ENCODE measurements at regions not wholly inside any gene's neighbourhood (a gene's known extent, or its start where the extent isn't known, plus 50 kb on each side); places are given as distances from the start of the nearest gene placed in this dataset.
"Not testable (repeated sequence)": the region's sequence is repeated elsewhere in the genome, so short reads cannot be mapped to it uniquely, and the experiment has no call there.

- peaks cover 7% of the 10 kb centered on the region for H3K27me3 Mint-ChIP-seq
- POLR2A ChIA-PET = no interaction called here
- H3K27ac Mint-ChIP-seq = no peak overlapping the region
- ATAC-seq (ENCODE audit: low read depth) (no peak), DNase-seq (no peak)
- H3K4me3 Mint-ChIP-seq = no peak overlapping the region
- H3K36me3 Mint-ChIP-seq = no peaks in the 10 kb centered on the region
- peaks cover 3% of the 10 kb centered on the region for H3K9me3 Mint-ChIP-seq
- H3K4me1 Mint-ChIP-seq = peaks cover 2% of the 10 kb centered on the region
These were observed 85.0 kb upstream of the SSBP2 start for GRCh38 chr5:81835814-81836367.

- no peak for ATAC-seq (ENCODE audit: low read depth)
- Mint-ChIP-seq H3K27ac (no peak overlapping the region), H3K4me3 (no peak overlapping the region), H3K36me3 (no peaks in the 10 kb centered on the region), H3K4me1 (peaks cover 3% of the 10 kb centered on the region), H3K9me3 (peaks cover 3% of the 10 kb centered on the region), H3K27me3 (peaks cover 7% of the 10 kb centered on the region)
- POLR2A ChIA-PET = no interaction called here
- DNase-seq = no peak
These were observed 83.2 kb upstream of the SSBP2 start for GRCh38 chr5:81834021-81834660.

GRCh38 chr5:81830596-81830995 is 79.7 kb upstream of the SSBP2 start:
- no peak for ATAC-seq (ENCODE audit: low read depth)
- Mint-ChIP-seq H3K4me1 (peaks cover 2% of the 10 kb centered on the region), H3K9me3 (peaks cover 3% of the 10 kb centered on the region), H3K27ac (no peak overlapping the region), H3K36me3 (no peaks in the 10 kb centered on the region), H3K4me3 (no peak overlapping the region), H3K27me3 (peaks cover 9% of the 10 kb centered on the region)
- POLR2A ChIA-PET = interaction anchor here (0.9 kb wide), 1 partner anchor 21 kb away, joined by 4 read pairs; no protein-coding TSS in a partner anchor
- no peak for DNase-seq

- H3K36me3 Mint-ChIP-seq = no peaks in the 10 kb centered on the region
- H3K4me1 Mint-ChIP-seq = peaks cover 2% of the 10 kb centered on the region
- peaks cover 3% of the 10 kb centered on the region for H3K9me3 Mint-ChIP-seq
- POLR2A ChIA-PET = no interaction called here
- peaks cover 6% of the 10 kb centered on the region for H3K27me3 Mint-ChIP-seq
- ATAC-seq (ENCODE audit: low read depth) (no peak), DNase-seq (no peak)
- no peak overlapping the region for H3K4me3 Mint-ChIP-seq
- no peak overlapping the region for H3K27ac Mint-ChIP-seq
These were observed 78.3 kb upstream of the SSBP2 start for GRCh38 chr5:81829242-81829641.

DNA sequence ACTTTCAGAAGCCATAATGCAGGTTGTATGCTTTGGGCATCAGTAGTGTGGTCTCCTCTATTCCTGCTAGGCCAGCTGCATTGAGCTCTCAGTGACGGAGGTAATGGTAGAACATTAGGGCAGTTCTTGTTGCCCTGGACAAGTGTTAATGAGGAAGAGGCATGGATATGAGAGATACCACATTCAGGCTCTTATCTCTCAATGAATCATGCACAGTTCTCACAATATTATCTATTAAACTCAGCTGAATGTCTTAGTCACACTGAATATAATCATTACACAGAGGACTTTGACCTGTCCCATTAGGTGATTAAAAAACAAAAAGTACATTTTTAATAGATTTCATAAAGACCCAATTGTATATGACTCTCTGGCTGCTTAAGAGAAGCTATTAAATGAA is 76.6 kb upstream of the SSBP2 start:
- ATAC-seq (ENCODE audit: low read depth) = no peak
- Mint-ChIP-seq H3K4me1 (peaks cover 2% of the 10 kb centered on the region), H3K4me3 (no peak overlapping the region), H3K27me3 (peaks cover 2% of the 10 kb centered on the region), H3K36me3 (no peaks in the 10 kb centered on the region), H3K27ac (no peak overlapping the region), H3K9me3 (no peaks in the 10 kb centered on the region)
- POLR2A ChIA-PET = no interaction called here
- no peak for DNase-seq

GRCh38 chr5:81826128-81826527 is 75.2 kb upstream of the SSBP2 start:
- Mint-ChIP-seq H3K9me3 (no peaks in the 10 kb centered on the region), H3K4me1 (peaks cover 2% of the 10 kb centered on the region), H3K27me3 (peaks cover 2% of the 10 kb centered on the region), H3K36me3 (no peaks in the 10 kb centered on the region), H3K27ac (no peak overlapping the region), H3K4me3 (no peak overlapping the region)
- no peak for ATAC-seq (ENCODE audit: low read depth)
- no peak for DNase-seq
- POLR2A ChIA-PET = no interaction called here

DNA sequence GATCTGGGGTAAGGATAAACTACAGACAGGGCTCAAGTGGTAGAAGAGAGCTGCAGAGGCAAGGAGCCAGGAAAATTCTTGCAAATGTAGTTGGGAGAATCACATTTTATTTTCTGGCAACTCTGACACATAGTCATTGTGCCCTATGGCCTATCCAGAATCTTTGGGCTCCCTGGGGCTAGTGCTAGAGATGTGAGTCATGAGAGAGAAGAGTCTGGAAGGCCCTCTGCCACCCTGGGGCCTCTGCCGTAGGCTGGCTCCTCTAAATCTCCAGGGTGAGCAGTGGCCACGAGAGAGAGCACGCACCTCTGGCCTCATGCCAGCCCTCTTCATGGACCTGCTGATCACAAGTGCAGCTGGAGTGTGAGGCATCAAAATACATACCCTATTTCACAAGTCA is 74.3 kb upstream of the SSBP2 start:
- H3K27ac Mint-ChIP-seq = no peak overlapping the region
- H3K27me3 Mint-ChIP-seq = peaks cover 2% of the 10 kb centered on the region
- ATAC-seq (ENCODE audit: low read depth) = no peak
- POLR2A ChIA-PET = no interaction called here
- no peak for DNase-seq
- no peak overlapping the region for H3K4me3 Mint-ChIP-seq
- H3K36me3 Mint-ChIP-seq = peaks cover 1% of the 10 kb centered on the region
- no peaks in the 10 kb centered on the region for H3K9me3 Mint-ChIP-seq
- peaks cover 6% of the 10 kb centered on the region for H3K4me1 Mint-ChIP-seq

DNA sequence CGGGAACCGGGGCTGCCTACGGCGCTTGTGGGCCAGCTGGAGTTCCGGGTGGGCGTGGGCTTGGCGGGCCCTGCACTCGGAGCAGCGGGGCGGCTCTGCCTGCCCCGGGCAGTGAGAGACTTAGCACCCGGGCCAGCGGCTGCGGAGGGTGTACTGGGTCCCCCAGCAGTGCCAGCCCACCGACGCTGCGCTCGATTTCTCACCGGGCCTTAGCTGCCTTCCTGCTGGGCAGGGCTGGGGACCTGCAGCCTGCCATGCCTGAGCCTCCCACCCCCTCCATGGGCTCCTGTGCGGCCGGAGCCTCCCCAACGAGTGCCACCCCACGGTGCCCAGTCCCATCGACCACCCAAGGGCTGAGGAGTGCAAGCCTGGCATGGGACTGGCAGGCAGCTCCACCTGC is 72.8 kb upstream of the SSBP2 start:
- H3K27ac Mint-ChIP-seq; POLR2A ChIA-PET; ATAC-seq (ENCODE audit: low read depth); H3K4me3 Mint-ChIP-seq; H3K9me3 Mint-ChIP-seq; H3K36me3 Mint-ChIP-seq; H3K27me3 Mint-ChIP-seq; DNase-seq: not testable (repeated sequence)
- H3K4me1 Mint-ChIP-seq = peaks cover 13% of the 10 kb centered on the region

DNA sequence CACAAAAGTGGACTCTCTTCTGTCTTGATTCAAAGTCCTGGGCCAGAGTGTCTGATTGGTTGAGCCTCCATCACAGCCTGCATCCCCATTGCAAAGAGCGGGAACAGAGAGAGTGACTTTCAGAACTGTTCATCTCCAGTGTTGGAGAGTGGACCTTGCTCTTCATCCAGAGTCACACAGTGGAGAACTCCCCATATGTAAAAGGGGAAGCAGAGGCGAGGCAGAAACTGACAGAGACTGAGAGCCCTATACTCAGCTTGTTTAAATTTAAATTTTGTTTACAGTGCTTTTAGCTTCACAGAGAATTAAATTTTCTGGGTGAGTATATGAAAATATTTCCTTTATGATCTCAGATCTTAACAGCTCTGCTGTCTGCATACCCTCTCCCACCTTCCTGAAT is 70.0 kb upstream of the SSBP2 start:
- peaks cover 20% of the 10 kb centered on the region for H3K4me1 Mint-ChIP-seq
- no peak overlapping the region for H3K4me3 Mint-ChIP-seq
- peaks cover 5% of the 10 kb centered on the region for H3K36me3 Mint-ChIP-seq
- POLR2A ChIA-PET = interaction anchor here (1.1 to 2.0 kb wide), 2 partner anchors 30 to 70 kb away, joined by 3 to 5 read pairs; partner anchors contain the start of gene SSBP2
- ATAC-seq (ENCODE audit: low read depth) (no peak), DNase-seq (no peak)
- H3K27me3 Mint-ChIP-seq = no peaks in the 10 kb centered on the region
- no peaks in the 10 kb centered on the region for H3K9me3 Mint-ChIP-seq
- peak overlapping the region; percentile 10 for H3K27ac Mint-ChIP-seq

- H3K27me3 Mint-ChIP-seq = no peaks in the 10 kb centered on the region
- ATAC-seq (ENCODE audit: low read depth) (no peak), DNase-seq (no peak)
- H3K4me3 Mint-ChIP-seq = no peak overlapping the region
- no peak overlapping the region for H3K27ac Mint-ChIP-seq
- H3K36me3 Mint-ChIP-seq = peaks cover 5% of the 10 kb centered on the region
- peaks cover 20% of the 10 kb centered on the region for H3K4me1 Mint-ChIP-seq
- POLR2A ChIA-PET = interaction anchor here (1.1 to 2.0 kb wide), 2 partner anchors 31 to 69 kb away, joined by 3 to 5 read pairs; partner anchors contain the start of gene SSBP2
- no peaks in the 10 kb centered on the region for H3K9me3 Mint-ChIP-seq
These were observed 69.4 kb upstream of the SSBP2 start for GRCh38 chr5:81820318-81820636.

DNA sequence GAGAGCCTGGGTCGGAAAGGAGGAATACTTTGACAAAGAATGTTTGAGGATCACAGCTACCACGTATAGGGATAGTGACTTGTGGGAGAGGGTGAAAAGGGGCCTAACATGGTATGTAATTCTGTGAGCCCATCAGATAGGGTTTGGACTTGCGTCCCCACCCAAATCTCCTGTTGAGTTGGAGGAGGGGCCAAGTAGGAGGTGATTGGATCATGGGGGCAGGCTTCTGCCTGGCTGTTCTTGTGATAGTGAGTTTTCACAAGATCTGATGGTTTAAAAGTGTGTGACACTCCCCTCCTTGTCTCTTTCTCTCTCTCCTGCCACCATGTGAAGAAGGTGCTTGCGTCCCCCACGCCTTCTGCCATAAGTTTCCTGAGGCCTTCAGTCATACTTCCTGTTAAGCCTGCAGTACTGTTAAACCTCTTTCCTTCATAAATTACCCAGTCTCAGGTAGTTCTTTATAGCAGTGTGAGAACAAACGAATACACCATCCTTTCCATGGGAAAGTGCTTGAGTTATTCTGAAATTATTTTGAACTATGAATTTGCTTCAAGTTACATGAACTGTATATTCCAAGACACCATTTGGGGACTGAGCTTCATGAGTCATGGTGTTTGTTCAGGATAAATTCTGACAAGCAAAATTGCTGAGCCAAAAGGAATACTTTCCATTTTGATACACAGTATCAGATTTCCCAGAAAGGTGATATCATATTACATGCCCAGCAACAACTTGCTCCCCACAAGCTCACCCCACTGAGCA is 68.8 kb upstream of the SSBP2 start:
- POLR2A ChIA-PET = interaction anchor here (1.1 to 2.0 kb wide), 2 partner anchors 32 to 69 kb away, joined by 3 to 5 read pairs; partner anchors contain the start of gene SSBP2
- ATAC-seq (ENCODE audit: low read depth) = no peak

GRCh38 chr5:81817980-81818379 is 67.1 kb upstream of the SSBP2 start:
- ATAC-seq (ENCODE audit: low read depth) = peak; percentile 82
- no peak overlapping the region for H3K4me3 Mint-ChIP-seq

More for the DNA sequence above, 68.8 kb upstream of the SSBP2 start:
- Mint-ChIP-seq H3K27ac (peak overlapping the region; percentile 56), H3K27me3 (no peaks in the 10 kb centered on the region), H3K36me3 (peaks cover 5% of the 10 kb centered on the region), H3K4me3 (no peak overlapping the region), H3K9me3 (no peaks in the 10 kb centered on the region), H3K4me1 (peaks cover 20% of the 10 kb centered on the region)
- no peak for DNase-seq

DNA sequence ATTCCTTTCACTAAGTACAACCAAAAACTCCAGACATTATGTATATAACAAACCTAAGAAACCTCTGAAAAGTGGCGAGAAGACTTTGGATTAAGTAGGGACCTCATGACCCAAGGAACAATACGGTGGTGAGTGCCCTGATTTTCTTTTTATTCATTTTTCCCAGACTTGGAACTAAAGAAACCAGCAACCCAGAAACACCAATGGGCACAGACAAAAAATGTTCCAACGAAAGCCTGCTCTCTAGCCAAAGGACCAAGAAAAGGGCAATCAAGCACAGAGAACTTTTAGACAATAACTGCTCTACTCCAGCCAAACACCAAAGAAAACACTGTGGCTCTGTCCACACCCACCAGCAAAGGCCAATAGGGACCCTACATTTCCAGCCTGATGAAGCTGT is 66.2 kb upstream of the SSBP2 start:
- no peak overlapping the region for H3K27ac Mint-ChIP-seq
- no peak overlapping the region for H3K4me3 Mint-ChIP-seq
- peaks cover 20% of the 10 kb centered on the region for H3K4me1 Mint-ChIP-seq
- POLR2A ChIA-PET = interaction anchor here (1.3 to 2.2 kb wide), 2 partner anchors 66 to 461 kb away, joined by 4 to 6 read pairs; partner anchors contain the start of genes RPS23 and SSBP2
- DNase-seq (no peak), ATAC-seq (ENCODE audit: low read depth) (no peak)
- no peaks in the 10 kb centered on the region for H3K9me3 Mint-ChIP-seq
- no peaks in the 10 kb centered on the region for H3K27me3 Mint-ChIP-seq
- H3K36me3 Mint-ChIP-seq = peaks cover 5% of the 10 kb centered on the region

More at GRCh38 chr5:81817980-81818379, 67.1 kb upstream of the SSBP2 start:
- Mint-ChIP-seq H3K36me3 (peaks cover 5% of the 10 kb centered on the region), H3K27ac (peak overlapping the region; percentile 37), H3K27me3 (no peaks in the 10 kb centered on the region), H3K4me1 (peaks cover 20% of the 10 kb centered on the region), H3K9me3 (no peaks in the 10 kb centered on the region)
- no peak for DNase-seq
- POLR2A ChIA-PET = interaction anchor here (1.3 to 2.2 kb wide), 2 partner anchors 67 to 461 kb away, joined by 4 to 6 read pairs; partner anchors contain the start of genes RPS23 and SSBP2

- POLR2A ChIA-PET = no interaction called here
- no peak for DNase-seq
- H3K36me3 Mint-ChIP-seq = peaks cover 5% of the 10 kb centered on the region
- H3K9me3 Mint-ChIP-seq = no peaks in the 10 kb centered on the region
- H3K4me1 Mint-ChIP-seq = peaks cover 16% of the 10 kb centered on the region
- no peak overlapping the region for H3K27ac Mint-ChIP-seq
- no peak for ATAC-seq (ENCODE audit: low read depth)
- H3K27me3 Mint-ChIP-seq = no peaks in the 10 kb centered on the region
- H3K4me3 Mint-ChIP-seq = no peak overlapping the region
These were observed 64.4 kb upstream of the SSBP2 start for GRCh38 chr5:81815321-81815720.

Data from activated naive CD8-positive, alpha-beta T cell treated with anti-CD3 and anti-CD28 coated beads, Interleukin-2, amount 10 ng/mL, durations not matched to agents 7 days and 5 days (primary cell).